HepG2 (cell line): ENCODE measurements at regions not wholly inside any gene's neighbourhood (a gene's known extent, or its start where the extent isn't known, plus 50 kb on each side); places are given as distances from the start of the nearest gene placed in this dataset.

ENCODE experiments used
- DZIP1 ChIP-seq: sonication (generic); formaldehyde crosslinking; IDR thresholded peaks from 2 replicates; pipeline ENCODE4 v1.5.0; 2020; ENCODE audit warnings: mild to moderate bottlenecking, missing genetic modification reagents
- EED ChIP-seq: sonication (generic); formaldehyde crosslinking; IDR thresholded peaks from 2 replicates; pipeline ENCODE4 v1.5.0; 2020; ENCODE audit warnings: mild to moderate bottlenecking, missing genetic modification reagents
- EP300 ChIP-seq, 3 experiments: sonication (generic) in 1 of 3; formaldehyde crosslinking in 1 of 3; IDR thresholded peaks; 2 replicates each; pipeline versions ENCODE4 v1.5.1 to v1.6.1; 2011 to 2020; ENCODE audit warnings: low read depth in 2 of 3, low read length in 2 of 3, borderline replicate concordance in 1 of 3, improper control_type of control experiment in 1 of 3, mild to moderate bottlenecking in 1 of 3, missing genetic modification reagents in 1 of 3, moderate library complexity in 1 of 3
- ERF ChIP-seq: IDR thresholded peaks from 2 replicates; pipeline ENCODE4 v1.6.1; 2018; ENCODE audit warnings: missing biosample characterization, missing genetic modification reagents
- GMEB1 ChIP-seq: sonication (generic); formaldehyde crosslinking; IDR thresholded peaks from 2 replicates; pipeline ENCODE4 v1.5.1; 2020; ENCODE audit warnings: missing genetic modification reagents, mild to moderate bottlenecking, borderline replicate concordance
- RFX5 ChIP-seq: IDR thresholded peaks from 2 replicates; pipeline ENCODE4 v1.6.1; 2011; ENCODE audit warnings: low read depth, low read length, improper control_type of control experiment
- SOX6 ChIP-seq, 2 experiments: fragments of 450-650 bp in 1 of 2; sonication (generic) in 1 of 2; formaldehyde crosslinking in 1 of 2; IDR thresholded peaks; 2 replicates each; pipeline versions ENCODE4 v1.4.0 to v1.6.1; 2017 to 2020; ENCODE audit warnings: antibody characterized with exemption in 1 of 2, mild to moderate bottlenecking in 1 of 2, missing genetic modification reagents in 1 of 2
- SP1 ChIP-seq, 2 experiments: fragments of 450-650 bp in 1 of 2; sonication (generic) in 1 of 2; formaldehyde crosslinking in 1 of 2; IDR thresholded peaks; 2 replicates each; pipeline versions ENCODE4 v1.4.0 to v1.6.1; 2016 to 2020; ENCODE audit warnings: missing genetic modification reagents in 1 of 2
- STAT6 ChIP-seq: sonication (generic); formaldehyde crosslinking; IDR thresholded peaks from 2 replicates; pipeline ENCODE4 v1.4.0; 2020; ENCODE audit warnings: missing genetic modification reagents, mild to moderate bottlenecking, borderline replicate concordance
- TCF12 ChIP-seq, 2 experiments: fragments of 450-650 bp in 1 of 2; sonication (generic) in 1 of 2; formaldehyde crosslinking in 1 of 2; IDR thresholded peaks; 2 replicates each; pipeline versions ENCODE4 v1.6.1 to v1.8.0; 2017 to 2022; ENCODE audit warnings: antibody characterized with exemption in 1 of 2, mild to moderate bottlenecking in 1 of 2, missing genetic modification reagents in 1 of 2, moderate library complexity in 1 of 2
- ZNF275 ChIP-seq: sonication (generic); formaldehyde crosslinking; IDR thresholded peaks from 2 replicates; pipeline ENCODE4 v1.8.0; 2022; ENCODE audit warnings: missing genetic modification reagents, mild to moderate bottlenecking, inconsistent platforms, borderline replicate concordance
- ZNF326 ChIP-seq: sonication (generic); formaldehyde crosslinking; IDR thresholded peaks from 2 replicates; pipeline ENCODE4 v1.4.0; 2020; ENCODE audit warnings: missing genetic modification reagents, borderline replicate concordance
- ZNF530 ChIP-seq: sonication (generic); formaldehyde crosslinking; IDR thresholded peaks from 2 replicates; pipeline ENCODE4 v1.5.0; 2020; ENCODE audit warnings: low read depth, mild to moderate bottlenecking, missing genetic modification reagents
- ZNF7 ChIP-seq: IDR thresholded peaks from 2 replicates; pipeline ENCODE4 v1.6.1; 2016; ENCODE audit warnings: missing biosample characterization, missing genetic modification reagents
- ZNF816 ChIP-seq: sonication (generic); formaldehyde crosslinking; IDR thresholded peaks from 2 replicates; pipeline ENCODE4 v1.8.0; 2022; ENCODE audit warnings: missing genetic modification reagents, mild to moderate bottlenecking, borderline replicate concordance
- ZNF841 ChIP-seq: sonication (generic); formaldehyde crosslinking; IDR thresholded peaks from 2 replicates; pipeline ENCODE4 v1.8.1; 2023; ENCODE audit warnings: missing genetic modification reagents, borderline replicate concordance
- TF ChIP-seq, protein P1 (sequence below): sonication (generic); formaldehyde crosslinking; IDR thresholded peaks from 2 replicates; pipeline ENCODE4 v1.8.0; 2022; ENCODE audit warnings: missing genetic modification reagents, mild to moderate bottlenecking, borderline replicate concordance

DNA sequence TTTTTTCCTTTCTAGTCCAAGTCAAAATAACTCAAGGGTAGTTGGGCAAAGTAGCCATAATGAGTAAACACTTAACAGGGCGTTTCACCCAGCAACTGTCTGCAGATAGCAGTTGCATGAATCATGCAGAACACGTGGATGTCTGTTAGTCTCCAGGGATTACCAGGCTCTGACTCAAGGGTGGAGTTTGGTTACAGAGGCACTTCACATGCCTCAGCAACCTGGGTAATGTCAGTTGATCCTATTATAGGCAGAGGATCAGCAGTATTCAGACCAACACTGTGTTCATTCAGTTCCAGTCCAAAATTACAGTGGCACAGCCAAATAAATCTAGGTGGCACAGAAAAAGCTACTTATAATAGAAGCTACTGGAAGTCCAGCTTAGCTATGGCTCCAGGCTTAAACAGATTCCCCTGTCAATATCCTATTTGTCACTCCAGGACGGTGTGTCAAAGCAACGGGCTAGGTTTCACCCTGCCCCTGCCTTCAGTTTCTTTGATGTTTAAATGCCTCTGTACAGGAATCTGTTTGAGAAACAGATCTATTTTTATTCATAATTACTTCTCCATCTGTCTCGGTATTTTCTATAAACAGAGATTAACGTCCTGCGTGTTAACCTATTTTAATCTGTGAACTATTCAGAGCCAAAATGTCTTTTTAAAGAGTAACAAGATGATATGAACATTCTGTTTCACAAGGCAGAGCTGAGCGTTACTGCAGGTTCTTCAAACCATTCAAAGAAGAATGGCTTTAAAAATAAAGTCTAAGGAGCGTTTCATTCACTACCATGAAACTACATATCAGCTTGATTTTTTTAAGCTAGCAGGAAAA lies 162.6 kb upstream of the AKR1E2 start (continued):
- no peak for TF ChIP-seq ZNF275 (CRISPR knock-in tag)
- TF ChIP-seq TCF12 (IDR thresholded peaks at IDR 0.05), result no peak
- no peak for TF ChIP-seq TCF12 (CRISPR knock-in tag; IDR thresholded peaks at IDR 0.05)
- TF ChIP-seq EP300 (IDR thresholded peaks at IDR 0.05; ENCODE audit: low read depth in 2 of 2, low read length in 2 of 2), result peak in 1 of 2 experiments; percentile 63; a peak in 1 of 4 replicates
- no peak; the same call in 1 of the 2 replicates for TF ChIP-seq EP300 (CRISPR knock-in tag; IDR thresholded peaks at IDR 0.05; ENCODE audit: borderline replicate concordance)
- TF ChIP-seq SOX6 (IDR thresholded peaks at IDR 0.05), result no peak
- no peak for TF ChIP-seq SOX6 (CRISPR knock-in tag; IDR thresholded peaks at IDR 0.05)
- TF ChIP-seq ZNF816, result no peak
- TF ChIP-seq SP1 (IDR thresholded peaks at IDR 0.05), result no peak
- no peak for TF ChIP-seq SP1 (CRISPR knock-in tag; IDR thresholded peaks at IDR 0.05)
- no peak for TF ChIP-seq ZNF7 (CRISPR knock-in tag)
- TF ChIP-seq, protein P1, sequence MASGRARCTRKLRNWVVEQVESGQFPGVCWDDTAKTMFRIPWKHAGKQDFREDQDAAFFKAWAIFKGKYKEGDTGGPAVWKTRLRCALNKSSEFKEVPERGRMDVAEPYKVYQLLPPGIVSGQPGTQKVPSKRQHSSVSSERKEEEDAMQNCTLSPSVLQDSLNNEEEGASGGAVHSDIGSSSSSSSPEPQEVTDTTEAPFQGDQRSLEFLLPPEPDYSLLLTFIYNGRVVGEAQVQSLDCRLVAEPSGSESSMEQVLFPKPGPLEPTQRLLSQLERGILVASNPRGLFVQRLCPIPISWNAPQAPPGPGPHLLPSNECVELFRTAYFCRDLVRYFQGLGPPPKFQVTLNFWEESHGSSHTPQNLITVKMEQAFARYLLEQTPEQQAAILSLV (CRISPR knock-in tag), result no peak
- no peak for TF ChIP-seq DZIP1
- TF ChIP-seq EED (CRISPR knock-in tag), result no peak
- TF ChIP-seq ZNF530, result no peak
- peak; percentile 44; the same call in 1 of the 2 replicates for TF ChIP-seq ERF (CRISPR knock-in tag)
- no peak for TF ChIP-seq ZNF326
- peak; percentile 68; the same call in 1 of the 2 replicates for TF ChIP-seq RFX5
- TF ChIP-seq STAT6, result no peak
- no peak for TF ChIP-seq ZNF841 (CRISPR knock-in tag)
- TF ChIP-seq GMEB1 (CRISPR knock-in tag), result no peak
